ENCODE measurements at regions not wholly inside any gene's neighbourhood (a gene's known extent, or its start where the extent isn't known, plus 50 kb on each side); places are given as distances from the start of the nearest gene placed in this dataset.

GRCh38 chr2:192570788-192571187 lies 376.1 kb upstream of the TMEFF2 start:
- TF ChIP-seq NFYA (IDR thresholded peaks at IDR 0.05; ENCODE audit: borderline replicate concordance, low read depth, low read length) (no peak), E2F4 (IDR thresholded peaks at IDR 0.05; ENCODE audit: low read depth, low read length) (no peak)
- 0% methylated on average over 1 of the region's 1 CpG for WGBS (ENCODE audit: insufficient coverage, insufficient replicate concordance, low lambda C conversion rate, missing lambda C conversion rate)
- Histone ChIP-seq H3K79me2 (ENCODE audit: control insufficient read depth, insufficient read depth, low read length) (no peaks in the 10 kb centered on the region), H3K4me1 (ENCODE audit: control insufficient read depth, insufficient read depth, low read length) (no peaks in the 10 kb centered on the region), H3K9ac (ENCODE audit: control insufficient read depth, insufficient read depth, low read length) (no peak overlapping the region), H2AFZ (ENCODE audit: control insufficient read depth, low read depth, low read length) (no peak overlapping the region), H3K36me3 (ENCODE audit: control insufficient read depth in 2 of 2, insufficient read depth in 2 of 2, low read length in 1 of 2) (no peaks in the 10 kb centered on the region), H4K20me1 (ENCODE audit: control insufficient read depth, insufficient read depth) (no peaks in the 10 kb centered on the region), H3K27ac (ENCODE audit: control insufficient read depth, insufficient read depth) (no peak overlapping the region), H3K4me3 (no peak overlapping the region), H3K4me2 (ENCODE audit: control insufficient read depth, insufficient read depth) (no peak overlapping the region), H3K27me3 (replicated peaks in 1 of 2; ENCODE audit: control insufficient read depth in 2 of 2, insufficient read depth in 2 of 2, low read length in 1 of 2) (no peaks in the 10 kb centered on the region), H3K9me3 (replicated peaks; ENCODE audit: control insufficient read depth, insufficient read depth, low read length) (no peaks in the 10 kb centered on the region)
- SMC1A ChIA-PET (ENCODE audit: uncharacterized antibody, unreplicated experiment) = interaction anchor here (0.5 to 0.6 kb wide), 2 partner anchors 11 to 239 kb away, joined by 3 to 4 read pairs; no protein-coding TSS in a partner anchor
- RAD21 ChIA-PET (ENCODE audit: unreplicated experiment) = no interaction called here
- no TSS peak for BruUV-seq (replicated peaks)
- intact Hi-C loops (cut with micrococcal nuclease; ENCODE audit: unreplicated experiment) (no loop called here), in situ Hi-C loops (cut with MboI) (no loop called here)
- no peak for DNase-seq (ENCODE audit: low read depth, low spot score)
- POLR2A ChIA-PET = no interaction called here
- no peak for FAIRE-seq
- CTCF ChIA-PET = interaction anchor here (1.0 kb wide), 1 partner anchor 34 kb away, joined by 3 read pairs; no protein-coding TSS in a partner anchor
- ATAC-seq = no peak

- no TSS peak for BruUV-seq (replicated peaks)
- H4K20me1 ChIP-seq (ENCODE audit: control insufficient read depth, insufficient read depth) = no peaks in the 10 kb centered on the region
- no peak overlapping the region for H3K4me2 ChIP-seq (ENCODE audit: control insufficient read depth, insufficient read depth)
- H3K79me2 ChIP-seq (ENCODE audit: control insufficient read depth, insufficient read depth, low read length) = no peaks in the 10 kb centered on the region
- H3K9ac ChIP-seq (ENCODE audit: control insufficient read depth, insufficient read depth, low read length) = no peak overlapping the region
- no peaks in the 10 kb centered on the region for H3K4me1 ChIP-seq (ENCODE audit: control insufficient read depth, insufficient read depth, low read length)
- DNase-seq (ENCODE audit: low read depth, low spot score) (no peak), FAIRE-seq (no peak), ATAC-seq (no peak)
- no peak overlapping the region for H2AFZ ChIP-seq (ENCODE audit: control insufficient read depth, low read depth, low read length)
- ChIA-PET RAD21 (ENCODE audit: unreplicated experiment) (no interaction called here), POLR2A (no interaction called here), SMC1A (ENCODE audit: uncharacterized antibody, unreplicated experiment) (no interaction called here), CTCF (no interaction called here)
- intact Hi-C loops (cut with micrococcal nuclease; ENCODE audit: unreplicated experiment) (no loop called here), in situ Hi-C loops (cut with MboI) (no loop called here)
- no peak overlapping the region for H3K4me3 ChIP-seq
- no peaks in the 10 kb centered on the region for H3K9me3 ChIP-seq (replicated peaks; ENCODE audit: control insufficient read depth, insufficient read depth, low read length)
- no peaks in the 10 kb centered on the region for H3K36me3 ChIP-seq (ENCODE audit: control insufficient read depth in 2 of 2, insufficient read depth in 2 of 2, low read length in 1 of 2)
- H3K27me3 ChIP-seq (replicated peaks in 1 of 2; ENCODE audit: control insufficient read depth in 2 of 2, insufficient read depth in 2 of 2, low read length in 1 of 2) = no peaks in the 10 kb centered on the region
- no peak overlapping the region for H3K27ac ChIP-seq (ENCODE audit: control insufficient read depth, insufficient read depth)
- TF ChIP-seq BRCA1 (IDR thresholded peaks at IDR 0.05; ENCODE audit: low read depth, low read length) (no peak), BMI1 (IDR thresholded peaks at IDR 0.05; ENCODE audit: borderline replicate concordance) (no peak), MYB (IDR thresholded peaks at IDR 0.05; ENCODE audit: borderline replicate concordance, low read depth, low read length) (no peak), CEBPZ (IDR thresholded peaks at IDR 0.05; ENCODE audit: low read depth, low read length) (no peak), TBL1XR1 (IDR thresholded peaks at IDR 0.05; ENCODE audit: low read depth, low read length) (no peak), E4F1 (IDR thresholded peaks at IDR 0.05; ENCODE audit: borderline replicate concordance, partially characterized antibody) (no peak), SPI1 (IDR thresholded peaks at IDR 0.05; ENCODE audit: borderline replicate concordance, insufficient read depth, low read depth, low read length) (no peak), E2F4 (IDR thresholded peaks at IDR 0.05; ENCODE audit: low read depth, low read length) (no peak)
These were observed 372.1 kb upstream of the TMEFF2 start for GRCh38 chr2:192566863-192567262.

All from GM12878 (cell line).